Parathyroid adenoma (tissue), 2 donors: ENCODE measurements at regions not wholly inside any gene's neighbourhood (a gene's known extent, or its start where the extent isn't known, plus 50 kb on each side); places are given as distances from the start of the nearest gene placed in this dataset.
"Not testable (repeated sequence)": the region's sequence is repeated elsewhere in the genome, so short reads cannot be mapped to it uniquely, and the experiment has no call there.

Experiments used
- H2AFZ ChIP-seq: fragments of 300-600 bp; sonication (generic); one replicate; pipeline ENCODE4 v1.7.0; 2017; ENCODE audit warnings: antibody characterized with exemption, mild to moderate bottlenecking
- H3K27ac ChIP-seq: fragments of 300-600 bp; sonication (generic); one replicate; pipeline ENCODE4 v1.7.0; 2017
- H3K27me3 ChIP-seq: fragments of 300-600 bp; sonication (generic); one replicate; pipeline ENCODE4 v1.7.0; 2017; ENCODE audit warnings: low read length; ENCODE audit not compliant: control insufficient read depth, insufficient read depth
- H3K36me3 ChIP-seq: fragments of 300-600 bp; sonication (generic); one replicate; pipeline ENCODE4 v1.7.0; 2017; ENCODE audit warnings: low read length; ENCODE audit not compliant: control insufficient read depth, insufficient read depth
- H3K4me1 ChIP-seq: fragments of 300-600 bp; sonication (generic); one replicate; pipeline ENCODE4 v1.7.0; 2017; ENCODE audit warnings: control low read depth
- H3K4me2 ChIP-seq: fragments of 300-600 bp; sonication (generic); one replicate; pipeline ENCODE4 v1.7.0; 2017; ENCODE audit warnings: low read length
- H3K4me3 ChIP-seq: fragments of 300-600 bp; sonication (generic); one replicate; pipeline ENCODE4 v1.7.0; 2017; ENCODE audit warnings: low read depth, low read length
- H3K79me2 ChIP-seq: fragments of 300-600 bp; sonication (generic); one replicate; pipeline ENCODE4 v1.7.0; 2017; ENCODE audit warnings: control low read depth
- H3K9ac ChIP-seq: fragments of 300-600 bp; sonication (generic); one replicate; pipeline ENCODE4 v1.7.0; 2017; ENCODE audit warnings: mild to moderate bottlenecking
- H3K9me3 ChIP-seq: fragments of 300-600 bp; sonication (generic); one replicate; pipeline ENCODE4 v1.7.0; 2017; ENCODE audit warnings: low read length; ENCODE audit not compliant: control insufficient read depth
- TF ChIP-seq, protein P1 (sequence below): fragments of 300-600 bp; sonication (generic); IDR thresholded peaks from one replicate; pipeline ENCODE4 v1.7.0; 2017; ENCODE audit warnings: antibody characterized with exemption, mild to moderate bottlenecking
- donor health status: primary hyperparathyroidism.

GRCh38 chr15:95032156-95032555 is 800.8 kb downstream of the MCTP2 start:
- H3K27ac ChIP-seq, result no peak overlapping the region
- H3K4me1 ChIP-seq, result no peaks in the 10 kb centered on the region
- TF ChIP-seq, protein P1, sequence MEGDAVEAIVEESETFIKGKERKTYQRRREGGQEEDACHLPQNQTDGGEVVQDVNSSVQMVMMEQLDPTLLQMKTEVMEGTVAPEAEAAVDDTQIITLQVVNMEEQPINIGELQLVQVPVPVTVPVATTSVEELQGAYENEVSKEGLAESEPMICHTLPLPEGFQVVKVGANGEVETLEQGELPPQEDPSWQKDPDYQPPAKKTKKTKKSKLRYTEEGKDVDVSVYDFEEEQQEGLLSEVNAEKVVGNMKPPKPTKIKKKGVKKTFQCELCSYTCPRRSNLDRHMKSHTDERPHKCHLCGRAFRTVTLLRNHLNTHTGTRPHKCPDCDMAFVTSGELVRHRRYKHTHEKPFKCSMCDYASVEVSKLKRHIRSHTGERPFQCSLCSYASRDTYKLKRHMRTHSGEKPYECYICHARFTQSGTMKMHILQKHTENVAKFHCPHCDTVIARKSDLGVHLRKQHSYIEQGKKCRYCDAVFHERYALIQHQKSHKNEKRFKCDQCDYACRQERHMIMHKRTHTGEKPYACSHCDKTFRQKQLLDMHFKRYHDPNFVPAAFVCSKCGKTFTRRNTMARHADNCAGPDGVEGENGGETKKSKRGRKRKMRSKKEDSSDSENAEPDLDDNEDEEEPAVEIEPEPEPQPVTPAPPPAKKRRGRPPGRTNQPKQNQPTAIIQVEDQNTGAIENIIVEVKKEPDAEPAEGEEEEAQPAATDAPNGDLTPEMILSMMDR, result no peak
- H3K36me3 ChIP-seq, result no peaks in the 10 kb centered on the region
- no peak overlapping the region for H3K4me2 ChIP-seq
- no peak overlapping the region for H3K9ac ChIP-seq
- no peak overlapping the region for H3K4me3 ChIP-seq
- H3K27me3 ChIP-seq, result no peaks in the 10 kb centered on the region
- H2AFZ ChIP-seq, result no peak overlapping the region
- H3K9me3 ChIP-seq, result no peaks in the 10 kb centered on the region
- no peaks in the 10 kb centered on the region for H3K79me2 ChIP-seq

DNA sequence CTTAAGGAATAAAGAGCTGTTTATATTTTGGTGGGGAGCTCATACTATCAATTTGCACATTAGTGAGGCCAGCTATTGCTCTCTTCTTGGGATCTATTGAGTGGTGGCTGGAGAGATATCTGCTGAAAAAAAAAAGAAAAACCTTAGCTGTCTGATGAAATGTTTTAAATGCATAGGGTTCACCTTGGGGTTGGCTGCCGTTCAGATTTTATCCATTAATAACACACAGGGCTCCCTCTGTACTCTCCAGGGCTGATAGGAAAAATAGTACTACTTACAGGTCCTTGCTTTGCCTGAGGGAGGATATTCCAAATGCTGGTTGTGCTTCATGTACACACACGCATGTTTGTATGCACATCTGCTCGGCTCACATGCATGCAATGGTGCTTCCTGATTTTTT is 803.7 kb downstream of the MCTP2 start:
- Histone ChIP-seq H3K27me3 (no peaks in the 10 kb centered on the region), H2AFZ (no peak overlapping the region), H3K4me2 (no peak overlapping the region), H3K36me3 (no peaks in the 10 kb centered on the region), H3K9ac (no peak overlapping the region), H3K4me3 (no peak overlapping the region), H3K79me2 (no peaks in the 10 kb centered on the region), H3K27ac (no peak overlapping the region), H3K9me3 (no peaks in the 10 kb centered on the region), H3K4me1 (no peaks in the 10 kb centered on the region)
- TF ChIP-seq, protein P1, result no peak

GRCh38 chr15:95041297-95041696 is 809.9 kb downstream of the MCTP2 start:
- no peaks in the 10 kb centered on the region for H3K9me3 ChIP-seq
- H3K4me2 ChIP-seq, result no peak overlapping the region
- no peaks in the 10 kb centered on the region for H3K4me1 ChIP-seq
- TF ChIP-seq, protein P1, result no peak
- H3K9ac ChIP-seq, result no peak overlapping the region
- H3K27me3 ChIP-seq, result no peaks in the 10 kb centered on the region
- H3K79me2 ChIP-seq, result no peaks in the 10 kb centered on the region
- no peak overlapping the region for H3K27ac ChIP-seq
- H3K36me3 ChIP-seq, result no peaks in the 10 kb centered on the region
- no peak overlapping the region for H3K4me3 ChIP-seq
- no peak overlapping the region for H2AFZ ChIP-seq

DNA sequence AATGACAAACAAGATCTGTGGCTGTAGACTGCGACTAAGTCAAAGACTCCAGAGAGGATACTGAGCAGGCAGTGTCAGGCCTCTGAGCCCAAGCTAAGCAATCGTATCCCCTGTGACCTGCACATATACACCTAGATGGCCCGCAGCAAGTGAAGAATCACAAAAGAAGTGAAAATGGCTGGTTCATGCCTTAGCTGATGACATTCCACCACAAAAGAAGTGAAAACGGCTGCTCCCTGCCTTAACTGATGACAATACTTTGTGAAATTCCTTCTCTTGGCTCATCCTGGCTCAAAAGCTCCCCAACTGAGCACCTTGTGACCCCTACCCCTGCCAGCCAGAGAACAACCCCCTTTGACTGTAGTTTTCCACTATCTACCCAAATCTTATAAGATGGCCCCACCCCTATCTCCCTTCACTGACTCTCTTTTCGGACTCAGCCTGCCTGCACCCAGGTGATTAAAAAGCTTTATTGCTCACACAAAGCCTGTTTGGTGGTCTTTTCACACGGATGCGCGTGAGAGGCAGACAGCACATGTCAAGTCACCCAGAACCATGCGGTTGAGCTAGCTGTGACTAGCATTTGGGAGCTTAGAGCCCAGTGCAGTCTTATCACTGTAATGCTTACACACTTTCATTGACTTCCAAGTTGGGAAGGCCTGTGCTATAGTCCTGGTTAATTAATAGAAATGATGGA is 812.0 kb downstream of the MCTP2 start:
- H3K27me3 ChIP-seq, result not testable (repeated sequence)

DNA sequence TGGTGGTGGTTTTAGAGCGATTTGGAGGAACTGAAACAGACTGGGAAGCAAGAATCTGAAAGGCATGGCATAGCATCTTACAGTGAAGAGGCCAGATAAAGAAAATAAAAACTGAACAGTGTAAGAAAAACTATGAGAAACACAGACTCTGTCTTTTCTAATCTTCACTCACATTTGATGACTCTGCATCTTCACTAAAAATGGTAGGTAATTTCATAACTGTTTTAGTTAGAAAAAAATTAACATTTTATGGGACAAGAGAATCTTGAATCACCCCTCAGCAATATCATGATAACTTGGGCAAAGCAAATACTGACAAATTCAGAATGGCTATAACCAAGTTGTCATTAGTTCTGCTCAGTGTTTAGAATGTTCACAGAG is 812.6 kb downstream of the MCTP2 start:
- Histone ChIP-seq H3K27ac (no peak overlapping the region), H3K4me1 (no peaks in the 10 kb centered on the region), H3K27me3 (no peaks in the 10 kb centered on the region), H3K4me3 (no peak overlapping the region), H2AFZ (no peak overlapping the region), H3K79me2 (no peaks in the 10 kb centered on the region), H3K9me3 (no peaks in the 10 kb centered on the region), H3K9ac (no peak overlapping the region), H3K4me2 (no peak overlapping the region), H3K36me3 (no peaks in the 10 kb centered on the region)
- TF ChIP-seq, protein P1, result no peak

More for the DNA sequence above, 812.0 kb downstream of the MCTP2 start:
- H2AFZ ChIP-seq, H3K9ac ChIP-seq, H3K79me2 ChIP-seq, H3K4me3 ChIP-seq, H3K4me1 ChIP-seq, H3K27ac ChIP-seq, H3K36me3 ChIP-seq, H3K4me2 ChIP-seq, H3K9me3 ChIP-seq: not testable (repeated sequence)
